ENCODE measurements at regions not wholly inside any gene's neighbourhood (a gene's known extent, or its start where the extent isn't known, plus 50 kb on each side); places are given as distances from the start of the nearest gene placed in this dataset.
"Not testable (repeated sequence)": the region's sequence is repeated elsewhere in the genome, so short reads cannot be mapped to it uniquely, and the experiment has no call there.

- no peak for DNase-seq
Observed at GRCh38 chr9:73219985-73220626, 68.4 kb downstream of the ANXA1 start.

GRCh38 chr9:73223594-73223993, 71.9 kb downstream of the ANXA1 start:
- no peak for DNase-seq

- DNase-seq = no peak
Observed at GRCh38 chr9:73229543-73229942, 77.9 kb downstream of the ANXA1 start.

- DNase-seq = peak; percentile 11
Observed at GRCh38 chr9:73230251-73230650, 78.6 kb downstream of the ANXA1 start.

- no peak for DNase-seq
Observed at GRCh38 chr9:73231203-73231602, 79.5 kb downstream of the ANXA1 start.

GRCh38 chr9:73233359-73234007, 81.8 kb downstream of the ANXA1 start:
- no peak for DNase-seq

- no peak for DNase-seq
Observed at GRCh38 chr9:73234008-73234360, 82.3 kb downstream of the ANXA1 start.

- DNase-seq = no peak
Observed at GRCh38 chr9:73237140-73237539, 85.5 kb downstream of the ANXA1 start.

GRCh38 chr9:73239570-73240265, 88.1 kb downstream of the ANXA1 start:
- no peak for DNase-seq

- no peak for DNase-seq
Observed at GRCh38 chr9:73243078-73243477, 91.4 kb downstream of the ANXA1 start.

- no peak for DNase-seq
Observed at GRCh38 chr9:73259086-73259696, 107.5 kb downstream of the ANXA1 start.

- no peak for DNase-seq
Observed at GRCh38 chr9:73260506-73260905, 108.8 kb downstream of the ANXA1 start.

- DNase-seq = no peak
Observed at GRCh38 chr9:73264631-73265030, 113.0 kb downstream of the ANXA1 start.

GRCh38 chr9:73265876-73266275, 114.2 kb downstream of the ANXA1 start:
- DNase-seq = no peak

GRCh38 chr9:73269430-73270101, 117.9 kb downstream of the ANXA1 start:
- DNase-seq = peak; percentile 55

GRCh38 chr9:73270967-73271721, 119.5 kb downstream of the ANXA1 start:
- DNase-seq = no peak

GRCh38 chr9:73280113-73280512, 128.4 kb downstream of the ANXA1 start:
- no peak for DNase-seq

- DNase-seq = no peak
Observed at GRCh38 chr9:73284377-73284776, 132.7 kb downstream of the ANXA1 start.

- no peak for DNase-seq
Observed at GRCh38 chr9:73294336-73294735, 142.7 kb downstream of the ANXA1 start.

- no peak for DNase-seq
Observed at GRCh38 chr9:73325983-73326382, 174.3 kb downstream of the ANXA1 start.

GRCh38 chr9:73327149-73327548, 175.5 kb downstream of the ANXA1 start:
- DNase-seq = no peak

GRCh38 chr9:73337182-73337581, 185.5 kb downstream of the ANXA1 start:
- not testable (repeated sequence) for DNase-seq

- no peak for DNase-seq
Observed at GRCh38 chr9:73344060-73344459, 192.4 kb downstream of the ANXA1 start.
